Transverse colon (tissue), 4 donors: ENCODE measurements at regions not wholly inside any gene's neighbourhood (a gene's known extent, or its start where the extent isn't known, plus 50 kb on each side); places are given as distances from the start of the nearest gene placed in this dataset.

Experiments used
- DNase-seq: peaks from one replicate; pipeline ENCODE4 v3.0.0-alpha.2; 2019
- H3K27ac ChIP-seq, 4 donors: fragments of 200-600 bp; sonication (generic); 2 replicates each; pipeline ENCODE4 v1.5.1; 2016 to 2018; ENCODE audit warnings: inconsistent platforms in 4 of 4
- H3K27me3 ChIP-seq: fragments of 200-600 bp; sonication (generic); 2 replicates; pipeline ENCODE4 v1.5.1; 2017; ENCODE audit warnings: inconsistent platforms
- H3K36me3 ChIP-seq, 4 donors: fragments of 200-600 bp; sonication (generic); 2 replicates each; pipeline ENCODE4 v1.5.1; 2017 to 2019; ENCODE audit warnings: inconsistent platforms in 4 of 4
- H3K4me1 ChIP-seq, 4 donors: fragments of 200-600 bp; sonication (generic); 2 replicates each; pipeline ENCODE4 v1.5.1; 2017 to 2020; ENCODE audit warnings: inconsistent platforms in 4 of 4
- H3K4me3 ChIP-seq, 4 donors: fragments of 200-600 bp; sonication (generic); 1 replicate in 1 of 4; 2 replicates in 3 of 4; pipeline versions ENCODE4 v1.5.1 to v1.6.1; 2017 to 2019; ENCODE audit warnings: inconsistent platforms in 4 of 4
- H3K9me3 ChIP-seq, 2 donors: fragments of 200-600 bp; sonication (generic); 2 replicates each; pipeline ENCODE4 v1.5.1; 2017 to 2019; ENCODE audit warnings: inconsistent platforms in 2 of 2
- CTCF ChIP-seq, 5 experiments: fragments of 200-600 bp in 3 of 5; fragments of 450-650 bp in 2 of 5; sonication (generic) in 3 of 5; IDR thresholded peaks; 1 replicate in 2 of 5; 2 replicates in 3 of 5; pipeline ENCODE4 v1.5.1; 2016 to 2017; ENCODE audit warnings: antibody characterized with exemption in 5 of 5, inconsistent platforms in 3 of 5, mild to moderate bottlenecking in 2 of 5, moderate library complexity in 1 of 5
- EP300 ChIP-seq: sonication (generic); formaldehyde crosslinking; IDR thresholded peaks from one replicate; pipeline ENCODE4 v1.6.1; 2017; ENCODE audit warnings: antibody characterized with exemption, low read depth
- POLR2A ChIP-seq: fragments of 450-650 bp; IDR thresholded peaks from one replicate; pipeline ENCODE4 v1.6.1; 2016; ENCODE audit warnings: antibody characterized with exemption, mild to moderate bottlenecking, moderate library complexity
- POLR2AphosphoS5 ChIP-seq, 3 donors: sonication (generic); formaldehyde crosslinking; IDR thresholded peaks; one replicate each; pipeline ENCODE4 v1.6.1; 2016; ENCODE audit warnings: antibody characterized with exemption in 3 of 3
- WGBS, 2 donors: methylation state at CpG; one replicate each; pipeline ENCODE4 v1.1.5; 2018; ENCODE audit warnings: low coverage in 1 of 2; 5-methylcytosine and 5-hydroxymethylcytosine counted together
- in situ Hi-C, 4 donors: fragments of 200-750 bp; cut with MboI; loops; one replicate each; pipeline versions ENCODE4 v1.15.0 to v1.15.1; 2017; ENCODE audit warnings: low sequenced_read_pairs in 3 of 4, low pct_ligation_motif_present in 1 of 4, low pct_unique_long_range_greater_than_20kb in 1 of 4
- intact Hi-C: fragments of 100-400 bp; cut with DNase I; formaldehyde crosslinking; loops from one replicate; pipeline ENCODE4 v1.15.1; 2023; ENCODE audit warnings: low total_unique reads

- no peak for TF ChIP-seq EP300
- TF ChIP-seq POLR2AphosphoS5 (IDR thresholded peaks at IDR 0.05), result no peak
- no peak for TF ChIP-seq CTCF (IDR thresholded peaks at IDR 0.05)
- TF ChIP-seq POLR2A, result no peak
- no peak for DNase-seq
- H3K4me3 ChIP-seq, result no peak overlapping the region
- H3K9me3 ChIP-seq, result no peaks in the 10 kb centered on the region
- no peaks in the 10 kb centered on the region for H3K36me3 ChIP-seq
- no peaks in the 10 kb centered on the region for H3K27me3 ChIP-seq
- 75 to 80% methylated on average over 5 of the region's 5 CpGs for WGBS, 2 donors
- H3K27ac ChIP-seq, result peak overlapping the region in 1 of 4 donors; percentile 26
- intact Hi-C loops, result no loop called here
- in situ Hi-C loops, result no loop called here
- H3K4me1 ChIP-seq, result peaks cover 0 to 8% (median 2%) of the 10 kb centered on the region in 4 donors
Measured at GRCh38 chr12:20270557-20270956, 97.8 kb upstream of the PDE3A start.

DNA sequence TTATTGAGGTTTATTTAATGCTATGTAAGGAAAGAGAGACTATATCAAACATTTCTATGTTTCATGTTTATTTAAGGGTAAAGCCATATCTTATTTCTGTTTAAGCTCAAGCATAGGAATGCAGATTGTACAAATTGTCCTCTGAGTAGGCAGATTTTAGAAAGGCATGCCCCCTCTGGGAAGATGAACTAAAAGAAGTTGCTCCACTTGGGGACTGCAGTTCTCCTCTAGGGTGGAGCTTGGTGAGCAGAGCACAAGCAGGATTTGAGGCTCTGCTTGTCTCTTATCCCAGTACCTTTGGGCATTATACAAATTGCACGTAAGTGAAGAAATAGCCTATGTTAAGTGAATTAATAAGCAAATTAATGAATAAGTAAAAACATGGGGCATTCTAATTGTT lies 96.2 kb upstream of the PDE3A start:
- Histone ChIP-seq H3K4me1 (peaks cover 0 to 8% (median 2%) of the 10 kb centered on the region in 4 donors), H3K27me3 (no peaks in the 10 kb centered on the region), H3K9me3 (no peaks in the 10 kb centered on the region), H3K4me3 (no peak overlapping the region), H3K36me3 (no peaks in the 10 kb centered on the region), H3K27ac (no peak overlapping the region)
- DNase-seq, result no peak
- WGBS, 2 donors, result 88 to 93% methylated on average over 1 of the region's 1 CpG
- TF ChIP-seq POLR2A (no peak), POLR2AphosphoS5 (IDR thresholded peaks at IDR 0.05) (no peak), EP300 (no peak), CTCF (IDR thresholded peaks at IDR 0.05) (no peak)
- intact Hi-C loops, result no loop called here
- in situ Hi-C loops, result no loop called here

DNA sequence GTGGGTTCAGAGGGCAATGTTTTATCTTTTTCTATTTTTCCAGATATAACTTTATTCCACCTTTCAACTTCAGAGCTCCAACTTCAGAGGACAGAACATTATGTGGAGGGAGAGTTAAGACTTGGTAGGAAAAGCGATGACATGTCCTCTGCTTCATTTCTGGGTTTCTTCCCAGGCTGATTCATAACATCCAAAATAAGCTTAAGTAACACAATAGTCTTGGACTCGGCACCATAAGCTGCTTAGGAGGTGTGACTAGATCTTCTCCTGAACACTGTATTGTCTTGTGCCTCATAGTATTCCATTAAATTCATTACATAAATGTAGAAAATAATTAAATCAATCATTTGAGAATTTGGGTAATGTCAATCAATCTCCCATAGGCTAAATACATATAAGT lies 95.5 kb upstream of the PDE3A start:
- Histone ChIP-seq H3K4me3 (no peak overlapping the region), H3K27me3 (no peaks in the 10 kb centered on the region), H3K27ac (peak overlapping the region in 2 of 4 donors; percentile 0 to 35), H3K36me3 (no peaks in the 10 kb centered on the region), H3K4me1 (peaks cover 0 to 8% (median 2%) of the 10 kb centered on the region in 4 donors), H3K9me3 (no peaks in the 10 kb centered on the region)
- no peak for DNase-seq
- in situ Hi-C loops, result no loop called here
- intact Hi-C loops, result no loop called here
- TF ChIP-seq POLR2A (no peak), CTCF (IDR thresholded peaks at IDR 0.05) (no peak), POLR2AphosphoS5 (IDR thresholded peaks at IDR 0.05) (no peak), EP300 (no peak)
- 65 to 68% methylated on average over 2 of the region's 2 CpGs for WGBS, 2 donors

- no peak overlapping the region for H3K4me3 ChIP-seq
- no peaks in the 10 kb centered on the region for H3K36me3 ChIP-seq
- DNase-seq, result no peak
- intact Hi-C loops, result no loop called here
- peak overlapping the region in 1 of 4 donors; percentile 35 for H3K27ac ChIP-seq
- in situ Hi-C loops, result no loop called here
- no peaks in the 10 kb centered on the region for H3K9me3 ChIP-seq
- TF ChIP-seq EP300 (no peak), POLR2AphosphoS5 (IDR thresholded peaks at IDR 0.05) (no peak), POLR2A (no peak), CTCF (IDR thresholded peaks at IDR 0.05) (no peak)
- no peaks in the 10 kb centered on the region for H3K27me3 ChIP-seq
- peaks cover 0 to 8% (median 2%) of the 10 kb centered on the region in 4 donors for H3K4me1 ChIP-seq
- 42 to 77% methylated on average over 2 to 3 of the region's 3 CpGs for WGBS, 2 donors
Measured at GRCh38 chr12:20274008-20274407, 94.3 kb upstream of the PDE3A start.
